Effector memory CD4-positive, alpha-beta T cell (primary cell): ENCODE measurements at regions not wholly inside any gene's neighbourhood (a gene's known extent, or its start where the extent isn't known, plus 50 kb on each side); places are given as distances from the start of the nearest gene placed in this dataset.
"Not testable (repeated sequence)": the region's sequence is repeated elsewhere in the genome, so short reads cannot be mapped to it uniquely, and the experiment has no call there.

Experiments used
- DNase-seq, 3 donors: peaks; one replicate each; pipeline ENCODE4 v3.0.0-alpha.2; 2020
- H3K27ac ChIP-seq: 2 replicates; pipeline ENCODE4 v1.7.0; 2013; ENCODE audit warnings: mild to moderate bottlenecking, low read length, moderate library complexity; ENCODE audit not compliant: insufficient read depth, poor library complexity, severe bottlenecking
- H3K27me3 ChIP-seq: replicated peaks from 2 replicates; pipeline ENCODE4 v1.7.0; 2013; ENCODE audit warnings: mild to moderate bottlenecking, low read length; ENCODE audit not compliant: insufficient read depth, control insufficient read depth, poor library complexity, severe bottlenecking
- H3K36me3 ChIP-seq: 2 replicates; pipeline ENCODE4 v1.7.0; 2013; ENCODE audit warnings: mild to moderate bottlenecking, low read length, moderate library complexity; ENCODE audit not compliant: control insufficient read depth, insufficient read depth
- H3K4me1 ChIP-seq: 2 replicates; pipeline ENCODE4 v1.7.0; 2013; ENCODE audit warnings: low read length, mild to moderate bottlenecking; ENCODE audit not compliant: control insufficient read depth, insufficient read depth, poor library complexity, severe bottlenecking
- H3K4me3 ChIP-seq: 2 replicates; pipeline ENCODE4 v1.7.0; 2013; ENCODE audit warnings: low read length, low read depth, mild to moderate bottlenecking; ENCODE audit not compliant: insufficient read depth, poor library complexity, severe bottlenecking
- H3K9me3 ChIP-seq: 2 replicates; pipeline ENCODE4 v1.7.0; 2013; ENCODE audit warnings: mild to moderate bottlenecking, low read length, moderate library complexity; ENCODE audit not compliant: control insufficient read depth

GRCh38 chr20:19921284-19921793 lies 95.8 kb upstream of the NAA20 start:
- no peaks in the 10 kb centered on the region for H3K9me3 ChIP-seq
- H3K27me3 ChIP-seq, result no peaks in the 10 kb centered on the region
- H3K4me1 ChIP-seq, result no peaks in the 10 kb centered on the region
- no peaks in the 10 kb centered on the region for H3K36me3 ChIP-seq
- H3K27ac ChIP-seq, result no peak overlapping the region
- DNase-seq, result no peak
- H3K4me3 ChIP-seq, result no peak overlapping the region

GRCh38 chr20:19921829-19922228 lies 95.3 kb upstream of the NAA20 start:
- H3K36me3 ChIP-seq, H3K27me3 ChIP-seq, DNase-seq, H3K4me3 ChIP-seq, H3K4me1 ChIP-seq, H3K27ac ChIP-seq, H3K9me3 ChIP-seq: not testable (repeated sequence)

GRCh38 chr20:19922716-19923115 lies 94.4 kb upstream of the NAA20 start:
- no peaks in the 10 kb centered on the region for H3K27me3 ChIP-seq
- H3K4me1 ChIP-seq, result no peaks in the 10 kb centered on the region
- H3K36me3 ChIP-seq, result no peaks in the 10 kb centered on the region
- DNase-seq, result no peak
- no peak overlapping the region for H3K4me3 ChIP-seq
- no peak overlapping the region for H3K27ac ChIP-seq
- H3K9me3 ChIP-seq, result no peaks in the 10 kb centered on the region

DNA sequence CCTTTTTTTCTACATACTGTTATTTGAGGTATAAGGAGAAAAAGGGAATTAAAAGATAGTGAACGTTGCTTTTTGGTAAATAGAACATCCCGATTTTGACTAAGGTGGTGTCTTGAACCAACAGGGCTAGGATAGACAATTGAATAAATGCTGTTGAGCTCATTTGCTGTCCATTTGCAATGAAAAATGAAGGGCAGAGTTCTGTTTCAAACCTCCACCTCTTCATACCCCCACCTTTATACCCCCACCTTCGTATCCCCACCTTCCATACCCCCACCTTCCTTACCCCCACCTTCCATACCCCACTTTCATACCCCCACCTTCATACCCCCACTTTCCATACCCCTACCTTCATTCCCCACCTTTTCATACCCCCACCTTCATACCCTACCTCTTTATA lies 93.4 kb upstream of the NAA20 start:
- Histone ChIP-seq H3K9me3 (no peaks in the 10 kb centered on the region), H3K27me3 (no peaks in the 10 kb centered on the region), H3K4me1 (no peaks in the 10 kb centered on the region), H3K27ac (no peak overlapping the region), H3K36me3 (no peaks in the 10 kb centered on the region), H3K4me3 (no peak overlapping the region)
- no peak for DNase-seq

DNA sequence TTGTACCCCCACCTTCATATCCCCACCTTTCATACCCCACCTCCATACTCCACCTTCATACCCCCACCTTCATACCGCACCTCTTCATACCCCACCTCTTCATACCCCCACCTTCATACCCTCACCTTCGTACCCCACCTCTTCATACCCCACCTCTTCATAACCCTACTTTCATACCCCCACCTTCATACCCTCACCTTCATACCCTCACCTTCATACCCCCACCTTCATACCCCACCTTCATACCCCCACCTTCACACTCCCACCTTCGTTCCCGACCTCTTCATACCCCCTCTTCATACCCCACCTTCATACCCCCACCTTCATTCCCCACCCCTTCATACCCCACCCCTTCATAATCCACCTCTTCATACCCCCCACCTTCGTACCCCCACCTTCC lies 92.9 kb upstream of the NAA20 start:
- H3K27ac ChIP-seq, result no peak overlapping the region
- H3K36me3 ChIP-seq, result no peaks in the 10 kb centered on the region
- no peaks in the 10 kb centered on the region for H3K4me1 ChIP-seq
- H3K9me3 ChIP-seq, result no peaks in the 10 kb centered on the region
- DNase-seq, result no peak
- H3K4me3 ChIP-seq, result no peak overlapping the region
- no peaks in the 10 kb centered on the region for H3K27me3 ChIP-seq

DNA sequence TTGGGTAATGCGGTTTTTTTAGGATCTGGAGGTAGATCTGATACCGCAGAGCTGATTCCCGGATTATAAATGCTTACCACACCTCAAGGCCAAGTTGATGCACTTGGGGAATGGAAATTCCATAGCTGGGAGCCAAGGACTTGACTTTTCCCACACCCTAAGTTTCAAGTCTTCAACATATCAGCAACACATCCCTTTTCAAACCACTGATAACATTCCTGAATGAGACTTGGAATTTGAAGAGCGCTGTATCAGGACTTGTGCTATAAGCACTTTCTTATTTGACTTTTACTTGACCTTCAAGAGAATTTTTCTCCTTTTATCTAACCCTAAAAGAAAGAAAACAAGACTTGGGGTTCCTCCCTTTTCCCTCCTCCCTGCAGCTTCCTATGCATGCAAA lies 90.6 kb upstream of the NAA20 start:
- DNase-seq, result no peak
- no peaks in the 10 kb centered on the region for H3K9me3 ChIP-seq
- H3K27ac ChIP-seq, result no peak overlapping the region
- H3K4me3 ChIP-seq, result no peak overlapping the region
- H3K4me1 ChIP-seq, result no peaks in the 10 kb centered on the region
- H3K36me3 ChIP-seq, result no peaks in the 10 kb centered on the region
- H3K27me3 ChIP-seq, result no peaks in the 10 kb centered on the region

- no peaks in the 10 kb centered on the region for H3K9me3 ChIP-seq
- no peaks in the 10 kb centered on the region for H3K36me3 ChIP-seq
- no peaks in the 10 kb centered on the region for H3K27me3 ChIP-seq
- H3K27ac ChIP-seq, result no peak overlapping the region
- DNase-seq, result no peak
- no peaks in the 10 kb centered on the region for H3K4me1 ChIP-seq
- H3K4me3 ChIP-seq, result no peak overlapping the region
Measured at GRCh38 chr20:19928328-19929011, 88.7 kb upstream of the NAA20 start.

DNA sequence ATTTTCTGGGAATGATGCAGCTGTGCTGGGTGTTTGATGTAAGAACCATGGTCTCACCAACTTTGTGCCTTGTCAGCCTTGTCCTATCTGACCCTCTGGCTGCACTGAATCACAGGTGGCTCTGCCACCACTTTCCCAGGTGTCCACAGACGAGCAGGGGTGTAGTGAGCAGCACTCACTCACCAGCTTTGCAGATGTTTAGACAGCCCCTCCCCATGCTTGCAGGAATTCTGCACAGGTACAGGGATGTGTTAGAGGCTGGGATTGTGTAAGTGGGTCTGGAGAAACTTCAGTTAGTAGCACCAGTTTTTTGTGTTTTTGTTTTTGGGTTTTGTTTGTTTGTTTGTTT lies 88.2 kb upstream of the NAA20 start:
- Histone ChIP-seq H3K27me3 (no peaks in the 10 kb centered on the region), H3K4me3 (no peak overlapping the region), H3K27ac (no peak overlapping the region), H3K36me3 (no peaks in the 10 kb centered on the region), H3K9me3 (no peaks in the 10 kb centered on the region), H3K4me1 (no peaks in the 10 kb centered on the region)
- DNase-seq, result no peak

- Histone ChIP-seq H3K36me3 (no peaks in the 10 kb centered on the region), H3K27me3 (no peaks in the 10 kb centered on the region), H3K27ac (no peak overlapping the region), H3K9me3 (no peaks in the 10 kb centered on the region), H3K4me1 (no peaks in the 10 kb centered on the region), H3K4me3 (no peak overlapping the region)
- no peak for DNase-seq
Measured at GRCh38 chr20:19929481-19930145, 87.5 kb upstream of the NAA20 start.

GRCh38 chr20:19930426-19930825 lies 86.7 kb upstream of the NAA20 start:
- Histone ChIP-seq H3K27me3 (no peaks in the 10 kb centered on the region), H3K9me3 (no peaks in the 10 kb centered on the region), H3K27ac (no peak overlapping the region), H3K36me3 (no peaks in the 10 kb centered on the region), H3K4me3 (no peak overlapping the region), H3K4me1 (no peaks in the 10 kb centered on the region)
- DNase-seq, result no peak
